GM21423 (cell line): ENCODE measurements at regions not wholly inside any gene's neighbourhood (a gene's known extent, or its start where the extent isn't known, plus 50 kb on each side); places are given as distances from the start of the nearest gene placed in this dataset.

Source experiments
- ATAC-seq: cut with Tn5 transposase; IDR thresholded peaks from one replicate; pipeline ENCODE4 v1.9.1; 2021; ENCODE audit warnings: mild to moderate bottlenecking, moderate library complexity; ENCODE audit not compliant: unreplicated experiment

GRCh38 chr6:68400396-68400795 lies 234.7 kb upstream of the ADGRB3 start:
- ATAC-seq, result no peak

GRCh38 chr6:68391953-68392352 lies 243.1 kb upstream of the ADGRB3 start:
- no peak for ATAC-seq

- ATAC-seq, result no peak
Observed at GRCh38 chr6:68372991-68373390, 262.1 kb upstream of the ADGRB3 start.

- no peak for ATAC-seq
Observed at GRCh38 chr6:68368845-68369244, 266.2 kb upstream of the ADGRB3 start.

- ATAC-seq, result no peak
Observed at GRCh38 chr6:68364271-68364805, 270.7 kb upstream of the ADGRB3 start.

GRCh38 chr6:68343901-68344300 lies 291.2 kb upstream of the ADGRB3 start:
- peak; percentile 49 for ATAC-seq

GRCh38 chr6:68342286-68342685 lies 292.8 kb upstream of the ADGRB3 start:
- no peak for ATAC-seq

- ATAC-seq, result no peak
Observed at GRCh38 chr6:68339488-68340131, 295.5 kb upstream of the ADGRB3 start.

- ATAC-seq, result no peak
Observed at GRCh38 chr6:68333442-68333841, 301.6 kb upstream of the ADGRB3 start.

- no peak for ATAC-seq
Observed at GRCh38 chr6:68328156-68328555, 306.9 kb upstream of the ADGRB3 start.

- no peak for ATAC-seq
Observed at GRCh38 chr6:68326762-68327161, 308.3 kb upstream of the ADGRB3 start.

GRCh38 chr6:68317366-68317765 lies 317.7 kb upstream of the ADGRB3 start:
- no peak for ATAC-seq

GRCh38 chr6:68313911-68314310 lies 321.2 kb upstream of the ADGRB3 start:
- no peak for ATAC-seq

- no peak for ATAC-seq
Observed at GRCh38 chr6:68307301-68307700, 327.8 kb upstream of the ADGRB3 start.

GRCh38 chr6:68296126-68296525 lies 339.0 kb upstream of the ADGRB3 start:
- ATAC-seq, result no peak

GRCh38 chr6:68282646-68283045 lies 352.4 kb upstream of the ADGRB3 start:
- ATAC-seq, result no peak

GRCh38 chr6:68279793-68280557 lies 355.1 kb upstream of the ADGRB3 start:
- no peak for ATAC-seq

- ATAC-seq, result no peak
Observed at GRCh38 chr6:68273297-68273696, 361.8 kb upstream of the ADGRB3 start.

GRCh38 chr6:68256391-68256790 lies 378.7 kb upstream of the ADGRB3 start:
- ATAC-seq, result no peak

GRCh38 chr6:68252632-68253031 lies 382.4 kb upstream of the ADGRB3 start:
- ATAC-seq, result peak; percentile 64

GRCh38 chr6:68247782-68248181 lies 387.3 kb upstream of the ADGRB3 start:
- ATAC-seq, result no peak

- no peak for ATAC-seq
Observed at GRCh38 chr6:68240726-68241125, 394.4 kb upstream of the ADGRB3 start.
